H1 (cell line): ENCODE measurements at regions not wholly inside any gene's neighbourhood (a gene's known extent, or its start where the extent isn't known, plus 50 kb on each side); places are given as distances from the start of the nearest gene placed in this dataset.

ENCODE experiments used
- CTCF ChIA-PET: fragments of 300-600 bp; sonication (Branson Sonifier 250); formaldehyde crosslinking; loops from one replicate; lab custom pipeline; 2021; ENCODE audit not compliant: partially characterized antibody; lab: Charles Lee
- POLR2A ChIA-PET: fragments of 300-600 bp; sonication (Branson Sonifier 250); formaldehyde crosslinking; loops from one replicate; lab custom pipeline; 2021; ENCODE audit warnings: inconsistent platforms; ENCODE audit not compliant: partially characterized antibody; lab: Charles Lee
- DNase-seq, 2 experiments: peaks; one replicate each; pipeline versions ENCODE4 v3.0.0 to v3.0.0-alpha.2; 2010 to 2022; ENCODE audit warnings: low spot score in 2 of 2, low read depth in 1 of 2, mixed read lengths in 1 of 2
- FAIRE-seq: peaks from 2 replicates; lab custom pipeline; 2011; peaks lifted over from hg19 to GRCh38; lab: Jason Lieb, UNC
- H2AFZ ChIP-seq: 2 replicates; pipeline ENCODE4 v1.8.1; 2012; ENCODE audit warnings: low read length, inconsistent platforms
- H2AK5ac ChIP-seq: 2 replicates; pipeline ENCODE4 v1.6.1; 2013; ENCODE audit warnings: low read depth, low read length
- H2BK120ac ChIP-seq: replicated peaks from 2 replicates; pipeline ENCODE3; 2013; ENCODE audit warnings: low read depth, low read length, inconsistent platforms
- H2BK12ac ChIP-seq: 2 replicates; pipeline ENCODE4 v1.6.1; 2013; ENCODE audit warnings: low read depth, low read length
- H2BK15ac ChIP-seq: 2 replicates; pipeline ENCODE4 v1.6.1; 2013; ENCODE audit warnings: low read length
- H2BK20ac ChIP-seq: 2 replicates; pipeline ENCODE4 v1.6.1; 2013; ENCODE audit warnings: low read length
- H2BK5ac ChIP-seq: 2 replicates; pipeline ENCODE4 v1.6.1; 2013; ENCODE audit warnings: low read depth, low read length
- H3K14ac ChIP-seq: 2 replicates; pipeline ENCODE4 v1.6.1; 2013; ENCODE audit warnings: inconsistent platforms; ENCODE audit not compliant: insufficient read length
- H3K18ac ChIP-seq: 2 replicates; pipeline ENCODE4 v1.6.1; 2013; ENCODE audit warnings: low read length; ENCODE audit errors: extremely low read depth
- H3K23ac ChIP-seq: 2 replicates; pipeline ENCODE4 v1.6.1; 2013; ENCODE audit warnings: inconsistent platforms; ENCODE audit not compliant: insufficient read length
- H3K23me2 ChIP-seq: 2 replicates; pipeline ENCODE4 v1.6.1; 2013; ENCODE audit warnings: low read depth, low read length
- H3K27ac ChIP-seq: 2 replicates; pipeline ENCODE4 v1.6.1; 2011; ENCODE audit warnings: low read depth, low read length, inconsistent platforms
- H3K27me3 ChIP-seq, 4 experiments: replicated peaks in 1 of 4; 1 replicate in 1 of 4; 2 replicates in 3 of 4; pipeline versions ENCODE4 v1.6.1 to v1.8.1; 2011 to 2013; ENCODE audit warnings: low read length in 3 of 4, mild to moderate bottlenecking in 3 of 4, inconsistent platforms in 2 of 4, mixed read lengths in 2 of 4, moderate library complexity in 1 of 4; ENCODE audit not compliant: control insufficient read depth in 3 of 4, insufficient read depth in 3 of 4; ENCODE audit errors: extremely low read depth in 1 of 4
- H3K36me3 ChIP-seq, 4 experiments: 2 replicates each; pipeline versions ENCODE4 v1.6.1 to v1.8.1; 2011 to 2013; ENCODE audit warnings: mild to moderate bottlenecking in 4 of 4, low read length in 3 of 4, moderate library complexity in 2 of 4, control low read depth in 1 of 4, inconsistent platforms in 1 of 4; ENCODE audit not compliant: insufficient read depth in 4 of 4, control insufficient read depth in 2 of 4
- H3K4ac ChIP-seq: replicated peaks from 2 replicates; pipeline ENCODE3; 2013; ENCODE audit warnings: low read length, low read depth, mixed read lengths, inconsistent platforms; ENCODE audit not compliant: insufficient read length
- H3K4me1 ChIP-seq, 4 experiments: replicated peaks in 1 of 4; 1 replicate in 1 of 4; 2 replicates in 3 of 4; pipeline versions ENCODE4 v1.6.1 to v1.8.1; 2011 to 2013; ENCODE audit warnings: low read length in 3 of 4, inconsistent platforms in 2 of 4, mixed read lengths in 1 of 4; ENCODE audit not compliant: insufficient read depth in 4 of 4, control insufficient read depth in 3 of 4
- H3K4me2 ChIP-seq, 2 experiments: 2 replicates each; pipeline versions ENCODE4 v1.6.1 to v1.8.1; 2011 to 2013; ENCODE audit warnings: low read depth in 2 of 2, low read length in 2 of 2, control low read depth in 1 of 2, inconsistent platforms in 1 of 2, mild to moderate bottlenecking in 1 of 2; ENCODE audit not compliant: insufficient read depth in 1 of 2
- H3K4me3 ChIP-seq, 4 experiments: fragments of 200-600, 300-600 bp in 1 of 4; sonication (generic), shearing (Covaris generic), sonication (Bioruptor Twin) in 1 of 4; 2 replicates each; pipeline versions ENCODE4 v1.5.1 to v1.8.1; 2011 to 2016; ENCODE audit warnings: low read length in 4 of 4, low read depth in 3 of 4, control low read depth in 2 of 4, inconsistent platforms in 2 of 4, mild to moderate bottlenecking in 2 of 4, mixed read lengths in 1 of 4, moderate library complexity in 1 of 4; ENCODE audit not compliant: insufficient read depth in 2 of 4; ENCODE audit errors: extremely low read depth in 1 of 4
- H3K56ac ChIP-seq: replicated peaks from 2 replicates; pipeline ENCODE3; 2013; ENCODE audit warnings: low read depth, mild to moderate bottlenecking, mixed read lengths, low read length, inconsistent platforms; ENCODE audit not compliant: insufficient read length
- H3K79me1 ChIP-seq: 2 replicates; pipeline ENCODE4 v1.6.1; 2013; ENCODE audit warnings: low read depth, low read length, control low read depth
- H3K79me2 ChIP-seq, 2 experiments: 2 replicates each; pipeline versions ENCODE4 v1.6.1 to v1.8.1; 2012 to 2013; ENCODE audit warnings: low read length in 2 of 2, mild to moderate bottlenecking in 2 of 2, inconsistent platforms in 1 of 2; ENCODE audit not compliant: insufficient read depth in 2 of 2, control insufficient read depth in 1 of 2
- H3K9ac ChIP-seq, 4 experiments: replicated peaks in 1 of 4; 1 replicate in 1 of 4; 2 replicates in 3 of 4; pipeline versions ENCODE4 v1.6.1 to v1.8.1; 2011 to 2013; ENCODE audit warnings: low read depth in 3 of 4, low read length in 3 of 4, control low read depth in 2 of 4, mild to moderate bottlenecking in 2 of 4, moderate library complexity in 2 of 4, inconsistent platforms in 1 of 4; ENCODE audit errors: extremely low read depth in 1 of 4
- H3K9me3 ChIP-seq, 2 experiments: 2 replicates each; pipeline versions ENCODE4 v1.6.1 to v1.8.1; 2012 to 2013; ENCODE audit warnings: mild to moderate bottlenecking in 2 of 2, moderate library complexity in 2 of 2, control low read depth in 1 of 2, inconsistent platforms in 1 of 2, low read depth in 1 of 2, low read length in 1 of 2, mixed read lengths in 1 of 2; ENCODE audit not compliant: insufficient read depth in 2 of 2
- H4K20me1 ChIP-seq, 2 experiments: replicated peaks in 1 of 2; 2 replicates each; pipeline versions ENCODE3 to v1.8.1; 2011 to 2013; ENCODE audit warnings: inconsistent platforms in 2 of 2, low read length in 2 of 2, mild to moderate bottlenecking in 1 of 2; ENCODE audit not compliant: insufficient read depth in 2 of 2, control insufficient read depth in 1 of 2
- H4K5ac ChIP-seq: 2 replicates; pipeline ENCODE4 v1.6.1; 2013; ENCODE audit warnings: low read length, low read depth, mixed read lengths, inconsistent platforms; ENCODE audit not compliant: insufficient read length
- H4K8ac ChIP-seq: 2 replicates; pipeline ENCODE4 v1.8.0; 2013; ENCODE audit warnings: mild to moderate bottlenecking, moderate library complexity, low read length, inconsistent platforms; ENCODE audit not compliant: insufficient read depth; ENCODE audit errors: extremely low read depth
- H4K91ac ChIP-seq: replicated peaks from 2 replicates; pipeline ENCODE3; 2013; ENCODE audit warnings: low read length, mixed read lengths, inconsistent platforms; ENCODE audit not compliant: insufficient read length
- CHD7 ChIP-seq: fragments of 300-600 bp; sonication (generic); IDR thresholded peaks from 2 replicates; pipeline ENCODE4 v1.7.1; 2012; ENCODE audit warnings: low read length, moderate library complexity, mild to moderate bottlenecking, inconsistent platforms; ENCODE audit not compliant: insufficient replicate concordance
- WGBS, 2 experiments: shearing (Covaris generic) in 1 of 2; methylation state at CpG; one replicate each; pipeline versions ENCODE4 v1.1.6 to v1.1.7; 2013 to 2015; ENCODE audit warnings: low lambda C conversion rate in 2 of 2, mixed read lengths in 2 of 2, inconsistent platforms in 1 of 2, low coverage in 1 of 2, missing lambda C conversion rate in 1 of 2; ENCODE audit not compliant: insufficient replicate concordance in 2 of 2, insufficient coverage in 1 of 2, insufficient read length in 1 of 2; ENCODE audit errors: extremely low coverage in 1 of 2, missing lambda C conversion rate in 1 of 2; 5-methylcytosine and 5-hydroxymethylcytosine counted together

DNA sequence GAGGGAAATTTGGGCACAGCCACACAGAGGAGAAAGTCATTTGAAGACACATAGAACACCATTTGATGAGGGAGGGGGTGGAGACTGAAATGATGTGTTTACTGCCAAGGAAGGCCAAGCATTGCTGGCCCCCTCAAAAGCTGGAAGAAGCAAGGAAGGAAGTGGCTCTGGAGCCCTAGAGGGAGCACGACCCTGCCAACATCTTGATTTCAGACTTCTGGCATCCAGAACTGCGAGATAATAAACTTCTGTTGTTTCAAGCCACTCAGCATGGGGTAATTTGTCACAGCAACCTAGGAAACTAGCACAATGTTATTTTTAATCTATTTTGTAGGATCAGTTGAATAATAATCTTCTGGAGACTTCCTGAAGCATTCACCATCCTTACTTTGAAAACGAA is 314.8 kb upstream of the GOT2 start:
- no peak for DNase-seq
- no peak overlapping the region for H4K8ac ChIP-seq
- no peaks in the 10 kb centered on the region for H3K79me1 ChIP-seq
- H3K4me1 ChIP-seq, result no peaks in the 10 kb centered on the region
- H3K9me3 ChIP-seq, result no peaks in the 10 kb centered on the region
- no peak overlapping the region for H2BK120ac ChIP-seq
- no peak overlapping the region for H2BK12ac ChIP-seq
- H4K5ac ChIP-seq, result no peak overlapping the region
- H2BK15ac ChIP-seq, result no peak overlapping the region
- H3K23ac ChIP-seq, result no peak overlapping the region
- no peak overlapping the region for H2AK5ac ChIP-seq
- H3K4me2 ChIP-seq, result no peak overlapping the region
- no peak overlapping the region for H3K9ac ChIP-seq
- no peak overlapping the region for H4K91ac ChIP-seq
- no peak overlapping the region for H3K18ac ChIP-seq
- H2BK5ac ChIP-seq, result no peak overlapping the region
- H4K20me1 ChIP-seq, result no peaks in the 10 kb centered on the region
- ChIA-PET POLR2A (no interaction called here), CTCF (interaction anchor here (0.5 to 0.7 kb wide), 2 partner anchors 72 to 198 kb away, joined by 3 read pairs; no protein-coding TSS in a partner anchor)
- H3K27me3 ChIP-seq, result no peaks in the 10 kb centered on the region
- no peak overlapping the region for H3K56ac ChIP-seq
- H3K14ac ChIP-seq, result no peak overlapping the region
- WGBS, 2 experiments, result 96% methylated on average over 3 of the region's 3 CpGs; no CpG with 5 or more reads in 1 of the 2 experiments
- H3K23me2 ChIP-seq, result no peaks in the 10 kb centered on the region
- no peak overlapping the region for H3K4ac ChIP-seq
- no peak overlapping the region for H2AFZ ChIP-seq
- H3K27ac ChIP-seq, result no peak overlapping the region
- no peak overlapping the region for H2BK20ac ChIP-seq
- H3K79me2 ChIP-seq, result no peaks in the 10 kb centered on the region
- no peak overlapping the region for H3K4me3 ChIP-seq
- no peaks in the 10 kb centered on the region for H3K36me3 ChIP-seq
- no peak for FAIRE-seq
- TF ChIP-seq CHD7, result no peak
